IMR-90 (cell line): ENCODE measurements at regions not wholly inside any gene's neighbourhood (a gene's known extent, or its start where the extent isn't known, plus 50 kb on each side); places are given as distances from the start of the nearest gene placed in this dataset.

Experiments used
- ATAC-seq: fragments of 200-7000 bp; cut with Tn5 transposase; 2 replicates; pipeline ENCODE4 v1.9.1; 2020; ENCODE audit warnings: low read depth, mild to moderate bottlenecking, moderate library complexity
- BruUV-seq: library from RNA; stranded (reverse); fragments of 400-500 nt; replicated peaks from 2 replicates; lab custom pipeline; 2021; lab: Mats Ljungman, UMichigan
- CTCF ChIA-PET: fragments of 300-600 bp; formaldehyde crosslinking; extraction: SDS; loops from one replicate; lab custom pipeline; 2021; ENCODE audit warnings: antibody characterized with exemption; lab: Yijun Ruan, JAX
- POLR2A ChIA-PET: fragments of 300-600 bp; sonication (Branson Sonifier 250); formaldehyde crosslinking; loops from one replicate; lab custom pipeline; 2022; ENCODE audit warnings: antibody characterized with exemption; ENCODE audit not compliant: unreplicated experiment; lab: Charles Lee
- DNase-seq: peaks from one replicate; pipeline ENCODE4 v3.0.0; 2013
- H2AFZ ChIP-seq: replicated peaks from 2 replicates; pipeline ENCODE3; 2013; ENCODE audit warnings: low read length, mild to moderate bottlenecking; ENCODE audit not compliant: poor library complexity
- H2AK5ac ChIP-seq: 2 replicates; pipeline ENCODE4 v1.6.1; 2013; ENCODE audit warnings: low read depth, low read length, inconsistent platforms
- H2AK9ac ChIP-seq: replicated peaks from 2 replicates; pipeline ENCODE3; 2013; ENCODE audit warnings: mild to moderate bottlenecking, low read depth, low read length, moderate library complexity; ENCODE audit not compliant: poor library complexity
- H2BK120ac ChIP-seq: 2 replicates; pipeline ENCODE4 v1.6.1; 2013; ENCODE audit warnings: low read depth, low read length, inconsistent platforms
- H2BK15ac ChIP-seq: 3 replicates; pipeline ENCODE4 v1.6.1; 2013; ENCODE audit warnings: low read depth, low read length, inconsistent platforms
- H2BK20ac ChIP-seq: 2 replicates; pipeline ENCODE4 v1.6.1; 2013; ENCODE audit warnings: low read depth, mild to moderate bottlenecking, inconsistent platforms, low read length, moderate library complexity
- H2BK5ac ChIP-seq: 2 replicates; pipeline ENCODE4 v1.6.1; 2013; ENCODE audit warnings: mild to moderate bottlenecking, low read depth, low read length, inconsistent platforms; ENCODE audit not compliant: poor library complexity, severe bottlenecking
- H3K14ac ChIP-seq: replicated peaks from 2 replicates; pipeline ENCODE4 v1.6.1; 2013; ENCODE audit warnings: low read depth, low read length, inconsistent platforms
- H3K18ac ChIP-seq: 2 replicates; pipeline ENCODE4 v1.6.1; 2013; ENCODE audit warnings: low read depth, low read length, control low read depth
- H3K23ac ChIP-seq: 2 replicates; pipeline ENCODE4 v1.6.1; 2013; ENCODE audit warnings: low read depth, low read length, inconsistent platforms
- H3K27ac ChIP-seq: 2 replicates; pipeline ENCODE4 v1.5.1; 2013; ENCODE audit warnings: mild to moderate bottlenecking, control low read depth, low read length; ENCODE audit not compliant: insufficient read depth
- H3K27me3 ChIP-seq: 2 replicates; pipeline ENCODE4 v1.6.1; 2013; ENCODE audit warnings: low read length; ENCODE audit not compliant: control insufficient read depth, insufficient read depth
- H3K36me3 ChIP-seq: 2 replicates; pipeline ENCODE4 v1.6.1; 2013; ENCODE audit warnings: low read length, mixed read lengths; ENCODE audit not compliant: control insufficient read depth, insufficient read depth
- H3K4ac ChIP-seq: 2 replicates; pipeline ENCODE4 v1.6.1; 2013; ENCODE audit warnings: low read depth, low read length, inconsistent platforms
- H3K4me1 ChIP-seq: 2 replicates; pipeline ENCODE4 v1.6.1; 2013; ENCODE audit warnings: low read length, mixed read lengths; ENCODE audit not compliant: control insufficient read depth, insufficient read depth
- H3K4me2 ChIP-seq: 2 replicates; pipeline ENCODE4 v1.6.1; 2013; ENCODE audit warnings: low read depth, mild to moderate bottlenecking, control low read depth, low read length, moderate library complexity
- H3K4me3 ChIP-seq: 2 replicates; pipeline ENCODE4 v1.5.1; 2013; ENCODE audit warnings: low read depth, mild to moderate bottlenecking, control low read depth, low read length, moderate library complexity; ENCODE audit not compliant: insufficient read depth
- H3K56ac ChIP-seq: 2 replicates; pipeline ENCODE4 v1.6.1; 2013; ENCODE audit warnings: low read length, inconsistent platforms; ENCODE audit not compliant: insufficient read depth; ENCODE audit errors: extremely low read depth
- H3K79me1 ChIP-seq, 2 experiments: 2 replicates each; pipeline ENCODE4 v1.6.1; 2013; ENCODE audit warnings: low read length in 2 of 2, inconsistent platforms in 1 of 2, low read depth in 1 of 2
- H3K9ac ChIP-seq: 2 replicates; pipeline ENCODE4 v1.6.1; 2013; ENCODE audit warnings: low read depth, low read length, control low read depth
- H3K9me1 ChIP-seq: 2 replicates; pipeline ENCODE4 v1.6.1; 2013; ENCODE audit warnings: low read length, inconsistent platforms; ENCODE audit not compliant: insufficient read depth
- H3K9me3 ChIP-seq: 2 replicates; pipeline ENCODE4 v1.6.1; 2013; ENCODE audit warnings: low read length; ENCODE audit not compliant: control insufficient read depth, insufficient read depth
- H4K20me1 ChIP-seq: 2 replicates; pipeline ENCODE4 v1.6.1; 2013; ENCODE audit warnings: low read length, inconsistent platforms; ENCODE audit not compliant: insufficient read depth
- H4K5ac ChIP-seq: 2 replicates; pipeline ENCODE4 v1.6.1; 2013; ENCODE audit warnings: mild to moderate bottlenecking, low read depth, low read length, control low read depth
- H4K8ac ChIP-seq, 2 experiments: 2 replicates each; pipeline ENCODE4 v1.6.1; 2013; ENCODE audit warnings: low read depth in 2 of 2, low read length in 2 of 2, control low read depth in 1 of 2, inconsistent platforms in 1 of 2
- H4K91ac ChIP-seq: 2 replicates; pipeline ENCODE4 v1.6.1; 2013; ENCODE audit warnings: low read depth, low read length, inconsistent platforms; ENCODE audit not compliant: insufficient read depth
- BHLHE40 ChIP-seq: fragments of 150-350 bp; IDR thresholded peaks from 2 replicates; pipeline ENCODE4 v1.6.1; 2016; ENCODE audit warnings: mild to moderate bottlenecking, low read depth, low read length
- CEBPB ChIP-seq: IDR thresholded peaks from 2 replicates; pipeline ENCODE4 v1.6.1; 2012; ENCODE audit warnings: low read depth, low read length, improper control_type of control experiment
- CHD1 ChIP-seq: IDR thresholded peaks from 2 replicates; pipeline ENCODE4 v1.6.1; 2012; ENCODE audit warnings: low read depth, low read length, improper control_type of control experiment
- FOS ChIP-seq: fragments of 150-350 bp; IDR thresholded peaks from 2 replicates; pipeline ENCODE4 v1.6.1; 2016; ENCODE audit warnings: low read depth, low read length
- MAFK ChIP-seq: IDR thresholded peaks from 2 replicates; pipeline ENCODE4 v1.6.1; 2012; ENCODE audit warnings: low read depth, low read length, improper control_type of control experiment
- MAZ ChIP-seq: IDR thresholded peaks from 2 replicates; pipeline ENCODE4 v1.6.1; 2012; ENCODE audit warnings: low read depth, mild to moderate bottlenecking, low read length, improper control_type of control experiment, moderate library complexity, borderline replicate concordance
- MXI1 ChIP-seq: IDR thresholded peaks from 2 replicates; pipeline ENCODE4 v1.6.1; 2012; ENCODE audit warnings: low read depth, mild to moderate bottlenecking, low read length, moderate library complexity, borderline replicate concordance
- NFE2L2 ChIP-seq: fragments of 150-350 bp; IDR thresholded peaks from 2 replicates; pipeline ENCODE4 v1.6.1; 2016; ENCODE audit warnings: low read depth, mild to moderate bottlenecking, low read length
- POLR2A ChIP-seq: IDR thresholded peaks from 2 replicates; pipeline ENCODE4 v1.6.1; 2012; ENCODE audit warnings: mild to moderate bottlenecking, low read depth, low read length
- RAD21 ChIP-seq: IDR thresholded peaks from 2 replicates; pipeline ENCODE4 v1.6.1; 2012; ENCODE audit warnings: low read length, improper control_type of control experiment
- RCOR1 ChIP-seq: IDR thresholded peaks from 2 replicates; pipeline ENCODE4 v1.6.1; 2012; ENCODE audit warnings: mild to moderate bottlenecking, low read length, improper control_type of control experiment; ENCODE audit not compliant: insufficient replicate concordance
- RFX5 ChIP-seq: IDR thresholded peaks from 2 replicates; pipeline ENCODE4 v1.8.0; 2012; ENCODE audit warnings: low read depth, mild to moderate bottlenecking, low read length, moderate library complexity
- SMC3 ChIP-seq: fragments of 150-350 bp; IDR thresholded peaks from 2 replicates; pipeline ENCODE4 v1.6.1; 2016; ENCODE audit warnings: low read depth, mild to moderate bottlenecking, antibody characterized with exemption, low read length, moderate library complexity
- WGBS, 2 experiments: methylation state at CpG; one replicate each; pipeline versions ENCODE4 v1.1.5 to v1.1.7; 2013; ENCODE audit warnings: missing lambda C conversion rate in 2 of 2; ENCODE audit not compliant: insufficient read length in 1 of 2; ENCODE audit errors: extremely low coverage in 2 of 2; 5-methylcytosine and 5-hydroxymethylcytosine counted together
- dilution Hi-C: fragments of 300-500 bp; cut with HindIII; formaldehyde crosslinking; loops from one replicate; pipeline ENCODE4 v1.14.3; 2018; ENCODE audit warnings: low sequenced_read_pairs; ENCODE audit not compliant: unreplicated experiment
- in situ Hi-C: fragments of 300-500 bp; cut with MboI; formaldehyde crosslinking; loops from 3 replicates; pipeline ENCODE4 v1.14.3; 2019; ENCODE audit warnings: low sequenced_read_pairs, inconsistent platforms, mixed read lengths
- intact Hi-C: fragments of 100-400 bp; cut with micrococcal nuclease; formaldehyde crosslinking; loops from 2 replicates; pipeline ENCODE4 v1.10.0; 2022
- TF ChIP-seq, protein P1 (sequence below): fragments of 150-350 bp; IDR thresholded peaks from 2 replicates; pipeline ENCODE4 v1.6.1; 2017; ENCODE audit warnings: mild to moderate bottlenecking, antibody characterized with exemption, low read length, low read depth
- TF ChIP-seq, protein P2 (sequence below): conservative IDR thresholded peaks from 2 replicates; pipeline ENCODE4 v1.5.1; 2012; ENCODE audit warnings: mild to moderate bottlenecking, low read depth, low read length, improper control_type of control experiment
- TF ChIP-seq, protein P3 (sequence below): fragments of 150-350 bp; IDR thresholded peaks from 2 replicates; pipeline ENCODE4 v1.6.1; 2016; ENCODE audit warnings: low read depth, mild to moderate bottlenecking, low read length, moderate library complexity, borderline replicate concordance

DNA sequence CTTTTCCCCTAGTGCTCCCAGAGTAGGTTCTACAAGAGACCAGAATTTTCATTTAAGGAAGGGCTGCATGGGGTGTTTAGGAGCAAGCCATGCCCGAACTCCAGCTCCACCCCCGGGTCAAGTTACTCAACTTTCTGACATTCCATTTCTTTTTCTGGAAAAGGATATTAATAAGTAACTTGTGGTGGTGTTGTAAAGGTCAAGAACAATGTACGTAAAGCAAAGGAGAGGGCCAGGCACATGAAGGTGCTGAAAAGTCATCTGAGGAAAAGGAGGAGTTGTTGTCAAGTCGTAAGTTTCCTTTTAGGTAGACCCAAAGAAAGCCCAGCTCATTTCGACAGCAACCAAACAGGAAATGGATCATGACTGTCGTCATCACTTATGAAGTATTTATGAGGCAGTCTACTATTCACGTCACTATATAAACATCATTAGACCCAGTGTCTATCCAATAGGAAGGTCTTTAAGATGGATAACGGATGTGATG is 319.6 kb upstream of the IL12A start:
- Histone ChIP-seq H3K4me2 (no peak overlapping the region), H3K4me3 (no peak overlapping the region), H3K9ac (no peak overlapping the region), H3K14ac (0 out of 2 replicates have a peak overlapping the region, but pooled peaks have one; percentile 70), H4K8ac (peak overlapping the region; percentile 8 to 57; a peak in 2 of 4 replicates), H2AFZ (peak overlapping the region; percentile 45), H3K36me3 (no peaks in the 10 kb centered on the region), H2BK5ac (no peak overlapping the region), H2BK15ac (0 out of 3 replicates have a peak overlapping the region, but pooled peaks have one; percentile 37), H3K9me3 (no peaks in the 10 kb centered on the region), H4K20me1 (no peaks in the 10 kb centered on the region), H3K4ac (no peak overlapping the region; the same call in 1 of the 2 replicates), H2BK20ac (peak overlapping the region; percentile 41; the same call in 1 of the 2 replicates), H2AK9ac (no peak overlapping the region), H4K5ac (no peak overlapping the region; the same call in 1 of the 2 replicates), H3K79me1 (no peaks in the 10 kb centered on the region), H3K27ac (no peak overlapping the region), H3K18ac (peak overlapping the region; percentile 25; the same call in 1 of the 2 replicates), H3K9me1 (0 out of 2 replicates have a peak, but pooled peaks cover 3% of the 10 kb centered on the region), H3K4me1 (peaks cover 7% of the 10 kb centered on the region), H2BK120ac (peak overlapping the region; percentile 46; the same call in 1 of the 2 replicates), H3K27me3 (no peaks in the 10 kb centered on the region), H4K91ac (no peak overlapping the region), H3K56ac (no peak overlapping the region), H2AK5ac (peak overlapping the region; percentile 2; the same call in 1 of the 2 replicates), H3K23ac (0 out of 2 replicates have a peak overlapping the region, but pooled peaks have one; percentile 11)
- CTCF ChIA-PET, result no interaction called here
- in situ Hi-C loops (no loop called here), dilution Hi-C loops (no loop called here), intact Hi-C loops (no loop called here)
- 14% methylated on average over 1 of the region's 8 CpGs; no CpG with 5 or more reads in 1 of the 2 experiments for WGBS, 2 experiments
- TF ChIP-seq, protein P1, sequence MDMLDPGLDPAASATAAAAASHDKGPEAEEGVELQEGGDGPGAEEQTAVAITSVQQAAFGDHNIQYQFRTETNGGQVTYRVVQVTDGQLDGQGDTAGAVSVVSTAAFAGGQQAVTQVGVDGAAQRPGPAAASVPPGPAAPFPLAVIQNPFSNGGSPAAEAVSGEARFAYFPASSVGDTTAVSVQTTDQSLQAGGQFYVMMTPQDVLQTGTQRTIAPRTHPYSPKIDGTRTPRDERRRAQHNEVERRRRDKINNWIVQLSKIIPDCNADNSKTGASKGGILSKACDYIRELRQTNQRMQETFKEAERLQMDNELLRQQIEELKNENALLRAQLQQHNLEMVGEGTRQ, result no peak
- TF ChIP-seq MXI1, result no peak
- TF ChIP-seq SMC3, result no peak
- no peak for TF ChIP-seq MAZ
- TF ChIP-seq CEBPB, result no peak
- TF ChIP-seq, protein P2, sequence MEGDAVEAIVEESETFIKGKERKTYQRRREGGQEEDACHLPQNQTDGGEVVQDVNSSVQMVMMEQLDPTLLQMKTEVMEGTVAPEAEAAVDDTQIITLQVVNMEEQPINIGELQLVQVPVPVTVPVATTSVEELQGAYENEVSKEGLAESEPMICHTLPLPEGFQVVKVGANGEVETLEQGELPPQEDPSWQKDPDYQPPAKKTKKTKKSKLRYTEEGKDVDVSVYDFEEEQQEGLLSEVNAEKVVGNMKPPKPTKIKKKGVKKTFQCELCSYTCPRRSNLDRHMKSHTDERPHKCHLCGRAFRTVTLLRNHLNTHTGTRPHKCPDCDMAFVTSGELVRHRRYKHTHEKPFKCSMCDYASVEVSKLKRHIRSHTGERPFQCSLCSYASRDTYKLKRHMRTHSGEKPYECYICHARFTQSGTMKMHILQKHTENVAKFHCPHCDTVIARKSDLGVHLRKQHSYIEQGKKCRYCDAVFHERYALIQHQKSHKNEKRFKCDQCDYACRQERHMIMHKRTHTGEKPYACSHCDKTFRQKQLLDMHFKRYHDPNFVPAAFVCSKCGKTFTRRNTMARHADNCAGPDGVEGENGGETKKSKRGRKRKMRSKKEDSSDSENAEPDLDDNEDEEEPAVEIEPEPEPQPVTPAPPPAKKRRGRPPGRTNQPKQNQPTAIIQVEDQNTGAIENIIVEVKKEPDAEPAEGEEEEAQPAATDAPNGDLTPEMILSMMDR, result no peak
- TF ChIP-seq CHD1, result no peak
- no peak for TF ChIP-seq RCOR1
- TF ChIP-seq NFE2L2, result no peak
- TF ChIP-seq RFX5, result no peak
- TF ChIP-seq RAD21, result no peak
- no peak for TF ChIP-seq FOS
- TF ChIP-seq, protein P3, sequence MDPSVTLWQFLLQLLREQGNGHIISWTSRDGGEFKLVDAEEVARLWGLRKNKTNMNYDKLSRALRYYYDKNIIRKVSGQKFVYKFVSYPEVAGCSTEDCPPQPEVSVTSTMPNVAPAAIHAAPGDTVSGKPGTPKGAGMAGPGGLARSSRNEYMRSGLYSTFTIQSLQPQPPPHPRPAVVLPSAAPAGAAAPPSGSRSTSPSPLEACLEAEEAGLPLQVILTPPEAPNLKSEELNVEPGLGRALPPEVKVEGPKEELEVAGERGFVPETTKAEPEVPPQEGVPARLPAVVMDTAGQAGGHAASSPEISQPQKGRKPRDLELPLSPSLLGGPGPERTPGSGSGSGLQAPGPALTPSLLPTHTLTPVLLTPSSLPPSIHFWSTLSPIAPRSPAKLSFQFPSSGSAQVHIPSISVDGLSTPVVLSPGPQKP, result no peak
- no peak for TF ChIP-seq POLR2A
- TF ChIP-seq BHLHE40, result no peak
- TF ChIP-seq MAFK, result no peak
- peak; percentile 85 for DNase-seq
- BruUV-seq, result no TSS peak
- POLR2A ChIA-PET, result interaction anchor here (0.6 kb wide), 1 partner anchor 1003 kb away, joined by 3 read pairs; no protein-coding TSS in a partner anchor
- no peak for ATAC-seq
